NCI-H345 (cell line): ENCODE measurements at regions not wholly inside any gene's neighbourhood (a gene's known extent, or its start where the extent isn't known, plus 50 kb on each side); places are given as distances from the start of the nearest gene placed in this dataset.

Experiments used
- DNase-seq: peaks from one replicate; lab custom pipeline; 2025; lab: John Stamatoyannopoulos, UW

DNA sequence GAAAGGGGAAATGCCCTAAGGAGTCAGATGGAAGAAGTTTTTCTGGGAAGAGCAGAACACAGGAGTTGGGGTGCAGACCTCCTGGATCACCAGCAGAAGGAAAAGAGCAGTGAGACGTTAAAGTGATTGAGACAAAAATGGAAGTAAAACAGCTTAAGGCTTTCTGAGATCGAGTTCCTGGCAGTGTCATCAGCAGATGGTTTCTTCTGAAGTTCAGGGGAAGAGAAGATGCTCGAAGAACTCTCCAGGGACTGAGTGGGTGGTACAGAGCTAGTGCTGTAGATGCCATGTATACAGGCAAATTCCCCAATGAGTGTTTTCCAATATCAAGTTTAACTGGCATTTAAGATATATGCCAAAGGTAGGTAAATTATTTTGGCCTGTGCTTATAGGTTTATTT, 272.2 kb upstream of the KLF12 start:
- DNase-seq = no peak

DNA sequence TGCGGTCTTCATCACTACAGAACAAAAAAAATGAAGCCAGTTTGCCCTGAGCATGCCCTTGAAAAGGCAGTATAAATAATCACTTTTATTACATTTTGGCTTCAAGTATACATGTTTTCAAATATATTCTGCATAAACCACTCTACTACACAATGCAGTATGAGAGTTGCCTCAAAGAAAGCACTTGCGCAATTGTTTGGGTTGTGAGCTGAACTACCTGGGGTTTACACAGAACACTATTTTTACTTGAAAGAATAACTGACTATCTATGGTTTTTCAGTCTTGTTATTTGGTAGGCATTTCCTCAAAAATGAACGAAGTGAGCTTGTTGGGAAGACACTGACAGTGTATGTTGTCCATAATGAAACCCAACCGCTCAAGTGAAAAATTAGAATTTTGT, 264.4 kb upstream of the KLF12 start:
- no peak for DNase-seq

DNA sequence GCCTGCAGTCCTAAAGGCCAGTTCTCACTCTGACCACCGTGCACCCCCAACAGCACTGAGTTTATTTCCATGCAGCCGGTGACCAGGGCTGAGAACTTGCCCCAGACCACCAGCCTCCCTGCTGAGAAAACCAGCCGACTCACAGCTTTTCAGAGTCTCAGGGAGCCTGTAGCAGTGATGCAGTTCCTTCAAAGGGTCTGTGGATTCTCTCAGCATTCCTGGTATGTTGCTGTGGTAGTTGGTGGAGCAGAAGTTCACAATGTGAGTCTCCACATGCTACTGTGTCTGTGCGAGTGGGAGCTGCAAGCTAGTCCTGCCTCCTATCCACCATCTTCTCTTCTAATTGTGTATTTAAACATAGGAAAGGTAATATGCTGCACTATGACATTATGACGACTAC, 254.9 kb upstream of the KLF12 start:
- DNase-seq = no peak

DNA sequence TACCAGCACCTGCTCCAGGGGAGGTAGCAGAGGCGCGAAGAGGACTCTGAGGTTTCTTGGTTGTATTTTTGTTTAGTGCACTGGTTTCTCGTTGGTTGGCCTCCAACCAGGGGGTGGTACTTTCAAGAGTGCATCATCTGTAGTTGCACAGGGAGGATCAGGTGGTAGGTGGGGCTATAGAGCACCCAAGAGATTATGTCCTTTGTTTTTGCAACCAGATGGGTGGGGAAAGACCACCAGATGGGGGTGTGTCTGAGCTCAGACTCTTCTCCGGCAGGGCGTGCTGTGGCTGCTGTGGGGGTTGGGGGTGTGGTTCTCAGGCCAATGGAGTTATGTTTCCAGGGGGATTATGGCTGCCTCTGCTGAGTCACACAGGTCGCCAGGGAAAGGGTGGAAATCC, 254.4 kb upstream of the KLF12 start:
- DNase-seq = no peak

DNA sequence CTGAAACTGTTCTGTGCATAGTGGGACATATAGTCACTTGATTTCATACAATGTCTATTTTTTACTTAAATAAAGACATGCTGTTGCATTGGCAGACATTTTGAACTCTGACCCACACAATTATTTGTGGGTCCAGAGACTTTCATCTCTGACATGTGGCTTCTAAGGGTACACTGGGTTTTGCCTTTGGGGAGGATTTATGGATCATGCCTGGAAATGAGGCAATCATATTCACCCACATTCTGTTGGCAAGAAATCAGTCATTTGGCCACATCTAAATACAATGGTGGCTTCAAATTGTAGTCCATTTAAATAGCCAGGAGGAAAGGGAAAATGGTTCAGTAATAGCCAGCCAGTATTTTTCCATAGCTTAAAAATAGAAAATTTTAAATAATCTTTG, 238.3 kb upstream of the KLF12 start:
- no peak for DNase-seq

DNA sequence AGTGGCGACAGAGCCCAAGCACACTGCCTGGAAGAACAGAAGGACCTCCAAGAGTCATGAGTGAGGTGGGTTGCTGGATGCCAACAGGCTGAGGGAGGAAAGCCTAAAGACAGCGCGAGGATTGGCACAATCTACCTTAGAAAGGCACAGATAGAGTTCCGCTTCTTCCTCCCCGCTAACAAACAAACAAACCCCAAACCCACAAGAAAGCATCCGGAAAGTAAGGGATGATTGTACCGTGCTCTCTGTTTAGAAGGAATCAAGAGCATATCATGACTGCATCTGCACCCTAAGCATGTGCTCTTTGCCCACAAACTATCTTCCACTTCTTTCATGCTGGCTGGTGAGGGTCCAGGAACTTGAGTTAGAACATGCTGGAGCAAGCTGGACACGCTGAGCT, 233.0 kb upstream of the KLF12 start:
- DNase-seq = no peak

DNA sequence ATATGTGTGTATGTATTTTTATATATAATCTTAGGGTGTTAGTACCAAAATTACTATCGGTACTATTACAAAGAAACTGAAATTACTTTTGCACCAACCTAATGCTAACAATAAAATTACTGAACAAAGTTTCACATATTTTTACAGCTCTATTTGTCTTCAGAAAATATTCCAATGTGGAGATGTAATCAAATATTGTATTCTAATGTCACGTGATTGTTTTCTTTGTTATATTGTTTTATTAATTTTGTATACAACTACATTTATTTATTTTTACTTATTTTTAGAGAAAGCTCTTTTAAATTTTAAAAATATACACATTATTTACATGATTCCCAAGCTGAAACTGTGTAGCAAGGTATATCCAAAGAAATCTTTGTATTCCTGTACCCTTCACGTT, 227.1 kb upstream of the KLF12 start:
- DNase-seq = no peak

DNA sequence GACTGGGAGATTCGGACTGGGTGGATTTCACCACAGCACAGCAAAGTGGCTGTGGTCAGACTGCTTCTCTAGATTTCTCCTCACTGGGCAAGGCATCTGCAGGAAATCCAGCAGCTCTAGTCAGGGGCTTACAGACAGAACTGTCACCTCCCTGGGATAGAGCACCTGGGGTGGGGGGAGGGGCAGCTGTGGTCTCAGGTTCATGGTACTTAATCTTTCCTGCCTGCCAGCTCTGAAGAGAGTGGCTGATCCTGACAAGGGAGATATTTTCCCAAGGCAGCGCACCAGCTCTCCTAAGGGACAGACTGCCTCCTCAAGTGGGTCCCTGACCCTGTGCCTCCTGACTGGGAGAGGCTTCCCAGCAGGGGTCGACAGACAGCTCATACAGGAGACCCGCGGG, 212.8 kb upstream of the KLF12 start:
- no peak for DNase-seq

DNA sequence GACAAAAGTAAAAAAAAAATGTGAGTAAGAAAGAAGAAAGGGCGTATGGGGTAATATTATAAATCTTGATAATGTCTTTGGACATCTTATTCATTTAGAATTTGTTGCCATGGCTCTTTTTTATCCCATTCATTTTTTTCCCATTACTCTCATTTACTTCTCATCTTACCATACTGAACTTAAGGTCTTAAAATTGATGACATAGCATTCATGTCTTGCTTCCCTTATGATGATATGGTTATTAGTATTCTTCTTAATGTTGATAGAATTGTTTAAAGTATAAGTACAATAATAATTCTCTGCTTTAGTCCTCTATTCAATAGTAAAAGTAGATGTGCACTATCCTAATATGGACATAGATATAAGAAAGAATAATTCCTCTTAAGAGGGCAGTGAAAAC, 204.1 kb upstream of the KLF12 start:
- DNase-seq = no peak

DNA sequence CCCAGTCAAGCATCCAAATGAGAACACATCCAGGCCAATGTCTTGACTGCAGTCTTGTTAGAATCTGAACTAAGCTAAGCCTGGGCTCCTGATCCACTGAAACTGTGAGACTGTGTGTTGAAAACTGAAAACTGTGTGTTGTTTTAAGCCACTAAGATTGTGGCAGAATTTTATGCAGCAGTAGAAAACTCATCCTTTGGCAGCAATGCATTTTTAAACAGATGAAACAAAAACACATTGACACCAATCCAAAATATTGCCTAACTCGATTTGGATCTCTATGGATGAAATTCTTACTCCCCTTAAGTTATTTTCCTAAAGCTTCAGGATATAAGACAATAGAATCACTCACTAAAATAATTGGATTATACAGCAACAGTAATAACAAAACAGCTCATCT, 202.3 kb upstream of the KLF12 start:
- DNase-seq = no peak

DNA sequence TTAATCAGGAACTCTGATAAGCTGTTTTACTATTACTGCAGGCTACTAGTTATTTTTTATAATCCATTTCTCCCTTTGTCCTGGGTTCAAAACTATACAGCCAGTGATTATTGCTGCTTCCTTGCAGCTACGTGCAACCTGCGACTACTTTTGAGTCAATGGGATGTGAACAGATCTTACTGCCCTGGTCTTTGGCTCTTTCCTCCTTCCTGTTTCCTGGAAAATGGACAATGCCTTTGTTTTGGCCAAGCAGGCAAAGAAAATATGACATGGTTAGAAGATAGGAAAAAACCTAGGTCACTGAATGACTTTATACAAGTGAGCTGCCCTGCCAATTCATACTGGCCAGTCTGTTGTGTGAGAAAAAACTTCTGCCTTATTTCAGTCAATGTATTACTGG, 201.2 kb upstream of the KLF12 start:
- DNase-seq = no peak

DNA sequence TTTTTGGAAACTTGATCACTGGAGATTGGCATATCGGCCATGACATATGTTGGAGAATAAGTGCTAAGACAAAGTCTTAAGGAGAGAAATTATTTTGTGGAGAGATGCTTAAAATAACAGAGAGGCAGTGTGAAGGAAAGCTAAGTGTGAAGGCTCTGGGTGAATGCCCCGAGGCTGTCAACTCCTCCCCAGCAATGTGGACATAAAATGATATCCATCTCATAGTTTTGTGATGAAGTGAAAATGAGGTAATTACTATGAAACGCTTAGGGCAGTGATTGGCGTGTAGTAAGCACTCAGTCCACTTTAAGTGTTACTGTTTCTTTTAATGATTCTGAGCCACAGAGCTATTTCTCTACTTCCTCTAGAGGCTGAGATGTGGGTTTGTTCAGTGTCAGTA, 195.8 kb upstream of the KLF12 start:
- no peak for DNase-seq

DNA sequence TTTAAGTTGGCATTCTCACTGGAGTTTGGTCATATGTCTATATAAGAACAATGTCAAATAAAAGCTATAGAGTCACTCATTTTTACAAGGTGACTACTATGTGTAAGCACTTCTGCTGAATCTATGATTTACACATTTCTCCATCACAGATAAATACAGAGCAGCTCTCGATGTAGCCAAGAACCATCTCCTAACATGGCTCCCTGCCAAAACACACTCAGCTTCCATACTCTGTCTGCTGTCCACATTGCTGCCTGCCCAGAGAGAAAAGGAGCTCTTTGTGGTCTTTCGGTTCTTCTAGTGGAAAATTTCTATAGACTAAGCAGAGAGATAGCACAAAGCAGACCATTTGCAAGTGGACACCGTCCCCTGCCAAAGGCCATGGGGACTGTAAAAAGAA, 190.9 kb upstream of the KLF12 start:
- peak; percentile 87 for DNase-seq

DNA sequence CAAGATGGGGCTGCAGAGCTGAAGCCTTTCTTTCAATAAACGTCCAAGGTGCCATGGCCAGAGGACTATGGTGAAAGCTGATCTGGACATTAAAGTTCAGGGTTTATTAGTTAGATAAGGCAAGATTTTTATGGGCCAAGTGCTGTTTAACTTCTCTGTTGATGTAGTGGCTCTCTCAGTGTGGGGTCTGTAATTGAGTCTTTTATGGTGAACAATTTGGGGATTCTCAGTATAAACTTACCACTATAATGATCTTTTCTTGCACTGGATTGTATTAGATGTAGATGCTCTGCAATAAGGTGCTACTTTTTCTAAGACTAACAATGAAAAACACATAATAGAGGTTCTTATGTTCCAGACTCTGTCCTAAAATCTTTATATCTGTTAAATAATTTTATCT, 190.1 kb upstream of the KLF12 start:
- no peak for DNase-seq

DNA sequence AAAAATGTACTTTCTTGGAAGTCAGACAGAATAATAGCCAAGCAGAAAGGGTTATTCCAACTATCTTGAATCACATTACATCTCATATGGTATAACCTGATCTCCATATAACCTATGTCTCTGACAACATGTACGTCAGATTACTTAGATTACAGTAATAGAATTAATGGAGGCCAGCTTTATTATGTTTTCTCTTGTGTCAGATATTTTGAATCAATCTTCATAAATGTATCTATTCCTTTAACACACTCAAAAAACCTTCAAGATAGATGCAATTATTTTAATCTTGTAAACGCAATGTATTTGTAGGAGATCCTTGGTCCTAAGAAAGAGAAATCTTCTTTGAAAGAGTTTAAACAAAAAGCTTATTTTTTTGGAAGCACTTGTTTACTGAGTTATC, 188.4 kb upstream of the KLF12 start:
- no peak for DNase-seq

DNA sequence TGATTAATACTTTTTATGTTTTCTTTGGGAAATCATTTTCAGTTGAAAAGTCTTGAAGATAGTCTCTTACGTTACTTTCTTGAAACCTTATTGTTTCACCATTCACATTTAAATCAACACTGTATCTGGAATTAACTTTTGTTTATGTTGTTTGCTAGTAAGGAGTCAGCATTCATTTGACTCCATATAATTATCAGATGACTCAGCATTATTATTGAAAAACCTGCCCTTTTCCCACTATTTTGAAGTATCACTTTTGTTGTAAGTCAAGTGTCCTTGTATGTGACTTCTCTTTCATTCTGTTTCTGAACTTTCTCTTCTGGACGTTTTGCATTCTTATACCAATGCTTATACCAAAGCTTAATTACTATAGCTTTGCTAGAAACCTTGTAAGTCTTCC, 186.1 kb upstream of the KLF12 start:
- DNase-seq = no peak

DNA sequence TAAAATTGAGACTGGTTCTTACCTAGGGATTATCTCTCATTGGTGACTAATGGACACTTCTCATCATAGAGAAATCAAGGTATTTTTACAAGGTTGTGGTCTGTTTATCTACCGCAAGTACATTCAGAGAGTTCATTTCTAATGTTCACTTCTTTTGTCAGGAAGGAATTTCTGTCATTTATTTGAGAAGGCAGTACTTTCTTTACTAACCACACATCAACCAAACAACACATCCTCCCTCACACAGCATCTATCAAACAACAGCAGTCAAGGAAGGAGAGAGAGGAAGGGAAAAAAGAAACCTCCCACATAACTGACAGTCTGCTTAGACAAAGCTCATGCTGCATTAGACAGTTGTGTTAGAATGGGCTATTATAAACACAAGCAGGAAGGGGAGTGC, 182.3 kb upstream of the KLF12 start:
- no peak for DNase-seq

DNA sequence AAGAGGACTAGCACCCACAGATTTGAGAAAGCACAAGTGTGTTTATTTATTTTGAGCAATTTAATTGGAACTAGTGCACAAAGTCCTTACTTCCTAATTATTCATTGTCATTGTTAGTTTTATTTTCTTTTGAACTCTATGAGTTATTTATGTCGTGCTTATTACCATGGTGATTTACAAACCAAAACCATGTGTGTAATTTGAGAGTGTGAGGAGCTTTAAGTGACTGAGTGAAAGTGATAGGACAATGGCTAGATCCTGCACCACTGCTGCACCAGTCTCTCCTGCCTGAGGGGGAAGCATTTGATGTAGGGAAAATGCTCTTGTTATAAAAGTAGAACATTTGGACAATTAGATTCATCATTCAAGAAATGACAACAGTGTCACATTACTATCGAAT, 172.3 kb upstream of the KLF12 start:
- peak; percentile 9 for DNase-seq

DNA sequence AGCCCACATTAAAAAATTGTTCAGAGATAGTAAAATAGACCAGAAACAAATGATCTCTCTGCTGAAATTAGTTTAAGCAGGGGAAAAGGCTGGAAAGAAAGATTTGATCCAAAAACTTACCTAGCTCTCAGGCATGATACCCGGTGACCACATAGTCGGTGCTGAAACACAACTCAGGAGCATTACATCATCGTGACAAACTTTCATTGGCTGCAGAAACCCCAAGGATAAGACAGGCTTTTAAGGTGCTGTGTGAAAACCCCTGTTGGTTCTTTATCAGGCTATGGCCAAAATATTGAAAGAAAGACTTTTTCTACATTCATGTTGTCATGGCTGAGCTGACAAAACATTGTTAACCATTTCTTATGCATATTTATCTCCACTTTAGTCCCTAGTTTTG, 171.7 kb upstream of the KLF12 start:
- no peak for DNase-seq

DNA sequence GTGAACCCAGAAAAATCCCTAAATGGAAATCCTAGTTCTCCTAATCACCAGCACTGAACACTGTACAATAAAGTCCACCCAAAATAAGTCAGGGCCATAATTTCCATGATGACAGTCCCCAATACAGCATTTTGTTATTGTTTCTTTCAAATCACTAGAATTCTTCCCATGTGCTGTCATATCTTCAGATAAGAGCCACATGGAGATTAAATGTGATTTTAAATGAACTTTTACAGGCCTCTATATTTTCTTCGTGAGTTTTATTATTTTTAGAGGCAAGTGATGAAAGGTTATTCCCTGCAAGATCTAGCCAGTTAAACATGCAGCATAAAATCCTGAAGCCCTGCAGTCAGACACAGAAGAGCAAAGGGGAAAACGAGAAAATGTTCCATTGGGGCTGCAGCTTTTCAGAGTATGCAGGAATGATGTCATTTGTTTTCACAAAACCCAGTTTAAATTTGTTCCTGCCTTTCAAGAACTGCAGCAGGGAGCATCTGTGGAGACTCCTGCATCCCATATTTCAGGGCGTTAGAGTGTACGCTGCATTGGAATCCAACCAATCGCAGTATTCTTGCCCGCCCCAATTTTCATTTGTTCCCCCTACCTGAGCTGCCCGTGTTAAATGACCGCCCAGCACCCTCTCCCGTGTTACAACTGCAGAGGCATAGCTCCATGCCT, 167.2 kb upstream of the KLF12 start:
- DNase-seq = no peak

DNA sequence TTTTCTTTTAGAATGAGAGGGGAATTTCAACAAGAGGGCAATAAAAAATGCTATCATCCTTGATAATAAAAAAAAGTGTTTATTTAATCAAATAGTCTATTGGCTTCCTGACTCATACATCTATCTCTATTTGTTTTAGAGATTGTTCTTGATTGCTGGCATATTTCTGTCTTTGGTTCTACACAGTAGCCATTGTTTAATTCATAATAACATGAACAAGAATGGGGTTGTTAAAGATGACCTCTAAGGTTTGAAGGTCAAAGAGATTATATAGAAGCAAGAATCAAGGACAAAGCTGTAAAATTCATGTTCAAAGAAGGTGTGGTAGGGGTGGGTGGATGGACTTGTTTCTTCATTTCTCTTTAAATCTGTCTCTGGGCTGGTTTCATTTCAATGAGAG, 166.0 kb upstream of the KLF12 start:
- no peak for DNase-seq

DNA sequence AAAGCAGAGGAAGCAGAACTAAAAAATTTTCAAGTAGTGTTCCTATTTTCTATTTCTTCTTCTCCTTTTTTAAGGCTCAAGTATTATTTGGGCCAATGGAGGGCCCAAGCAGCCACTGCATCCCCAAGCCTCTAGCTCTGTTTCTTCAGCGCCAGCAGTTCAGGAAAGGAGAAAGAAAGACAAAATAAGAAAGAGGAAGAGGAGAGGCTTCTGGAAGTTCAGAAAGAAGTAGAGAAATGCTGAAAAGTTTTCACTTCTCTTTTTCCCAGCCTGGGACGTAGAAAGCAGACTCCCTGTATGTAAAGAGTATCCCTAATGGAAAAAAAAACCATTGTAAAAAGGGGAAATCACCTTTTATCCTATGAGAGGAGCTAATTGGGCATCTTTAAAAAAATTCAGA, 165.5 kb upstream of the KLF12 start:
- DNase-seq = no peak

DNA sequence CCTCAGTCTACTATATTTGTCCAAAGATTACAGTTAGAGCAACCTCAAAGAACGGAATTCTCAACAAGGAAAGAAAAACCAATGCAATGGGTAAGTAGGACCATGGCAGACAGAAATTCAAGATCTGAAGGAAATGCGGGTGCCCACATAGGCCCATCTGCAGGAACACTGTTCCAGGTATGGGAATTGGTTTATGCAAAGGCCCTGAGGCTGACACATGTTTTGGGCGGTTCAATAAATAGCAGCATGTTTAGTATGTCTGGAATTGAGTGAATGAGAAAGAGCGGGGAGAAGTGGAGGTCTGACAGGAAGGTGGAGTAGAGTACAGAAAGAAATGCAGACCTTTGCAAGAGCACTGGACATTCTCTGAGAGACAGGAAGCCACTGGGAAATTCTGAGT, 164.7 kb upstream of the KLF12 start:
- DNase-seq = no peak

DNA sequence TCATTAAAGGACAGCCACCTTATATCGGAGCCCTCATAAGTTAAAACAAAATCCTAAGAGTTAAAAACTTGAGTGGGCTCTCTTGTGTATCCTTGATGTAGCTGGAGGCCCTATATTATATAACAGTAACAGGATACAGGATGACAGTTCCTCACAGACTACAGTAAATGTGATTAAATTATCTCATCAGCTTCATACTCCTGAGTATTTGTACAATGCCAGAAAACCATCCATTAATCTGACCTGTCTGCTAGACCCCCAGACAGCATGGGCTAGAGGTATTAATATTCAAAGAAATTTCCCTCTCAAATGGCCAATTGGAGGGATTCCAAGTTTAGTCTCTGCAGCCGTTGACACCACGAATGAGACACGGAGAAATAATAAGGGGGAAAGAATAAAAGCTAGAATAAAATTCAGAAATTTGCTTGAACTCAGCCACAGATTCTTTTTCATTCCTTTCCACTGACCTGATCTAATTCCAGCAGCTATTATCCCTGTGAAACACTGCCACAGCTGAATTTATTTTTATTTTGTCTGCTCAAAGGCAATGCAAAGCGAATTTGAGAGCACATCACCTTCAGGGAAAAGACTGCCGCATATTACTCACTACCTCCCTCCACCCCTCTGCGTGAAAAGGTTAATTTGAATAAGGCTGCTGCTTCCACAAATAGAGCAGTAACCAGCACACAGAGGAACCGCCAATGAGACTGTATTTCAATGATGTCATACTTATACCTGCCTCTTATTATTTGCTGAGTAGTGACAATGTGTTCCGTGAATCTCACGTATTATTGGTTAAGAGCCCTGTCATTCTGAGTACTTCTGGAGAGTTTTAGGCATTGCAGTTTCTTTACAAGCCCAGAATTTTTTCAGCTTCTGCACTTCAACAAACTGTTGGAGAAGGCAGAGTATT, 155.9 kb upstream of the KLF12 start:
- DNase-seq = peak; percentile 95
